A673 (cell line): ENCODE measurements at regions not wholly inside any gene's neighbourhood (a gene's known extent, or its start where the extent isn't known, plus 50 kb on each side); places are given as distances from the start of the nearest gene placed in this dataset.

Source experiments
- BruUV-seq: library from RNA; stranded (reverse); fragments of 400-500 nt; replicated peaks from 2 replicates; lab custom pipeline; 2021; lab: Mats Ljungman, UMichigan
- CTCF ChIA-PET: fragments of 300-600 bp; sonication (Branson Sonifier 250); formaldehyde crosslinking; loops from one replicate; lab custom pipeline; 2022; ENCODE audit warnings: antibody characterized with exemption; lab: Charles Lee
- POLR2A ChIA-PET: fragments of 300-600 bp; sonication (Branson Sonifier 250); formaldehyde crosslinking; loops from one replicate; lab custom pipeline; 2022; ENCODE audit warnings: antibody characterized with exemption; ENCODE audit not compliant: low non-redundant PET; lab: Charles Lee
- DNase-seq: peaks from one replicate; pipeline ENCODE4 v3.0.0-alpha.2; 2015; ENCODE audit warnings: low spot score
- H3K27ac ChIP-seq: fragments of 200-600 bp; sonication (generic); 2 replicates; pipeline ENCODE4 v1.5.1; 2016; ENCODE audit warnings: mixed run types, low read depth, mild to moderate bottlenecking, mixed read lengths, antibody characterized with exemption, low read length; ENCODE audit not compliant: poor library complexity, severe bottlenecking
- H3K27me3 ChIP-seq: fragments of 200-600 bp; sonication (generic); replicated peaks from 2 replicates; pipeline ENCODE4 v1.6.1; 2017; ENCODE audit warnings: mixed run types, low read depth, mild to moderate bottlenecking, mixed read lengths, antibody characterized with exemption, low read length; ENCODE audit not compliant: insufficient read depth, poor library complexity
- H3K36me3 ChIP-seq: fragments of 200-600 bp; sonication (generic); 2 replicates; pipeline ENCODE4 v1.6.1; 2016; ENCODE audit warnings: mixed run types, mild to moderate bottlenecking, mixed read lengths, antibody characterized with exemption, low read length; ENCODE audit not compliant: insufficient read depth, poor library complexity, severe bottlenecking
- H3K4me1 ChIP-seq: fragments of 200-600 bp; sonication (generic); 2 replicates; pipeline ENCODE4 v1.6.1; 2017; ENCODE audit warnings: mixed run types, mild to moderate bottlenecking, mixed read lengths, antibody characterized with exemption, low read length; ENCODE audit not compliant: insufficient read depth, poor library complexity, severe bottlenecking
- H3K4me3 ChIP-seq: fragments of 200-600 bp; sonication (generic); 2 replicates; pipeline ENCODE4 v1.5.1; 2016; ENCODE audit warnings: low read depth, mixed run types, mild to moderate bottlenecking, mixed read lengths, low read length; ENCODE audit not compliant: poor library complexity, severe bottlenecking
- H3K9me3 ChIP-seq: fragments of 200-600 bp; sonication (generic); 2 replicates; pipeline ENCODE4 v1.6.1; 2016; ENCODE audit warnings: mixed run types, low read depth, mild to moderate bottlenecking, mixed read lengths, antibody characterized with exemption, low read length; ENCODE audit not compliant: poor library complexity, severe bottlenecking
- CTCF ChIP-seq: fragments of 300-800, 200-600 bp; sonication (generic); conservative IDR thresholded peaks from 2 replicates; pipeline ENCODE4 v1.5.1; 2017; ENCODE audit warnings: low read depth, mild to moderate bottlenecking, antibody characterized with exemption, low read length, moderate library complexity, mixed read lengths
- EZH2 ChIP-seq: fragments of 200-600 bp; sonication (generic); IDR thresholded peaks from 2 replicates; pipeline ENCODE4 v1.6.1; 2017; ENCODE audit warnings: borderline replicate concordance, low read depth, mild to moderate bottlenecking, mixed read lengths, antibody characterized with exemption, low read length; ENCODE audit not compliant: poor library complexity, severe bottlenecking
- intact Hi-C: fragments of 100-400 bp; cut with micrococcal nuclease; formaldehyde crosslinking; loops from one replicate; pipeline ENCODE4 v1.10.0; 2022; ENCODE audit not compliant: unreplicated experiment

- intact Hi-C loops: no loop called here
- Histone ChIP-seq H3K36me3 (no peaks in the 10 kb centered on the region), H3K9me3 (no peaks in the 10 kb centered on the region), H3K4me3 (no peak overlapping the region), H3K27me3 (no peaks in the 10 kb centered on the region), H3K27ac (no peak overlapping the region), H3K4me1 (no peaks in the 10 kb centered on the region)
- DNase-seq: no peak
- no TSS peak for BruUV-seq
- CTCF ChIA-PET: no interaction called here
- POLR2A ChIA-PET: no interaction called here
- TF ChIP-seq CTCF: no peak
Observed at GRCh38 chr7:12469568-12469967, 65.9 kb upstream of the VWDE start.

GRCh38 chr7:12470930-12471329, 67.3 kb upstream of the VWDE start:
- Histone ChIP-seq H3K9me3 (no peaks in the 10 kb centered on the region), H3K27ac (no peak overlapping the region), H3K4me1 (no peaks in the 10 kb centered on the region), H3K4me3 (no peak overlapping the region), H3K36me3 (no peaks in the 10 kb centered on the region), H3K27me3 (no peaks in the 10 kb centered on the region)
- BruUV-seq: no TSS peak
- no peak for DNase-seq
- CTCF ChIA-PET: no interaction called here
- TF ChIP-seq CTCF: no peak
- TF ChIP-seq EZH2: no peak
- intact Hi-C loops: no loop called here
- POLR2A ChIA-PET: no interaction called here

- ChIA-PET POLR2A (no interaction called here), CTCF (no interaction called here)
- Histone ChIP-seq H3K4me1 (no peaks in the 10 kb centered on the region), H3K9me3 (no peaks in the 10 kb centered on the region), H3K36me3 (no peaks in the 10 kb centered on the region), H3K4me3 (no peak overlapping the region), H3K27ac (no peak overlapping the region), H3K27me3 (no peaks in the 10 kb centered on the region)
- DNase-seq: no peak
- TF ChIP-seq EZH2: no peak
- no TSS peak for BruUV-seq
- intact Hi-C loops: no loop called here
Observed at GRCh38 chr7:12474035-12474434, 70.4 kb upstream of the VWDE start.

GRCh38 chr7:12475362-12476063, 71.8 kb upstream of the VWDE start:
- CTCF ChIA-PET: interaction anchor here (0.7 kb wide), 1 partner anchor 17 kb away, joined by 3 read pairs; no protein-coding TSS in a partner anchor
- no peak overlapping the region for H3K27ac ChIP-seq
- BruUV-seq: no TSS peak
- H3K36me3 ChIP-seq: no peaks in the 10 kb centered on the region
- no peak overlapping the region for H3K4me3 ChIP-seq
- no peaks in the 10 kb centered on the region for H3K9me3 ChIP-seq
- peak; percentile 4 for DNase-seq
- H3K4me1 ChIP-seq: no peaks in the 10 kb centered on the region
- POLR2A ChIA-PET: no interaction called here
- no peaks in the 10 kb centered on the region for H3K27me3 ChIP-seq
- intact Hi-C loops: no loop called here
- no peak for TF ChIP-seq CTCF
- no peak for TF ChIP-seq EZH2
